ENCODE measurements at regions not wholly inside any gene's neighbourhood (a gene's known extent, or its start where the extent isn't known, plus 50 kb on each side); places are given as distances from the start of the nearest gene placed in this dataset.
"Not testable (repeated sequence)": the region's sequence is repeated elsewhere in the genome, so short reads cannot be mapped to it uniquely, and the experiment has no call there.

DNA sequence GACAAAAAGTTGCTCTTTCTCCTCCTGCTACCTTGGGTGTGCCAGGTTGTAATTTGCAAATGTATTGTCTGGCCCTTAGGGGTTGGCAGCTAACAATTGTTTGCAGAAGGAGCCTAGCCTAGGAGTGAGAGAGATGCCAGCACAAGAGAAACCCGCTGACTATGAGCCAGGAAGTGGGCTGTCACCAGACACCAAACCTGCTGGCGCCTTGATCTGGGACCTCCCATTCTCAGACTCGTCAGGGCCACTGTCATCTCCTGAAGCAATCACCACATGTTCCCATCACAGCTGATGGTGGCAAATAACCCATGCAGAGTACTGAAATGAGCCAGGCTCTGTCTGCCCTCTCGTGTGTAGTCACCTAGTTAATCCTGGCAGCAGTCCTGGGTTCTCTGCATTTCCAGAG is 406.4 kb upstream of the NPAP1 start:
- Histone ChIP-seq H3K36me3 (ENCODE audit: control insufficient read depth in 2 of 2, extremely low read depth in 1 of 2, insufficient read depth in 1 of 2, low read length in 1 of 2) (no peaks in the 10 kb centered on the region), H3K9me3 (no peaks in the 10 kb centered on the region), H3K4me3 (ENCODE audit: control insufficient read depth in 1 of 2, extremely low read depth in 1 of 2, low read length in 1 of 2) (no peak overlapping the region), H3K27ac (ENCODE audit: low read length) (no peak overlapping the region), H3K27me3 (replicated peaks in 1 of 2; ENCODE audit: control insufficient read depth in 2 of 2, extremely low read depth in 1 of 2, insufficient read depth in 2 of 2, low read length in 1 of 2) (no peaks in the 10 kb centered on the region), H3K4me1 (ENCODE audit: control insufficient read depth in 1 of 2, extremely low read depth in 1 of 2, insufficient read depth in 2 of 2, low read length in 2 of 2) (no peaks in the 10 kb centered on the region)
- no peak for ATAC-seq (replicated peaks in 1 of 4)
- Mint-ChIP-seq H3K27me3 (no peaks in the 10 kb centered on the region), H3K4me3 (no peak overlapping the region), H3K36me3 (no peaks in the 10 kb centered on the region), H3K27ac (no peak overlapping the region), H3K9me3 (peaks cover 0 to 11% (median 6%) of the 10 kb centered on the region in 3 donors), H3K4me1 (no peaks in the 10 kb centered on the region)
- ChIA-PET CTCF (no interaction called here), POLR2A (no interaction called here)
- WGBS (ENCODE audit: insufficient coverage): 50% methylated on average over 4 of the region's 4 CpGs
- no peak for DNase-seq

DNA sequence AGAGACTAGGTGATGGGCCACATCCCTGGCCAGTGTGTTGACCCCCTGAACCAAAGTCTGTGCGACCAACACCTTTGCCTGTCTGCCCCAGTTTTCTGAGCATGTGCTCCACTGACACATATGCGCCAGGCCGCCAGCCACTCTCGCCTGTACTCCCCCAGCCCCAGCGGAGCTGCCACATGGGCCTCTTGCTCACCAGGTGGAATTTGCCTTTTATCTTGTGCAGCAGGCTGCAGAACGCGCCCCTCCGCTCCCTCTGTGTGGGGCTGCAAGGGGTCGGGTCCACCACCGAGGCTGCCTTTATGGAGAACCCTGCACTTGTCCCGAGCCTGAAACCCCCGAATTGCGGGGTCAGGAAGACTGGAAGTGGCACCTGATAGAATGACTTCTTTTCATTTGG is 405.7 kb upstream of the NPAP1 start:
- no peaks in the 10 kb centered on the region for H3K4me1 Mint-ChIP-seq
- no peaks in the 10 kb centered on the region for H3K27me3 ChIP-seq (replicated peaks in 1 of 2; ENCODE audit: control insufficient read depth in 2 of 2, extremely low read depth in 1 of 2, insufficient read depth in 2 of 2, low read length in 1 of 2)
- H3K27ac Mint-ChIP-seq: no peak overlapping the region
- no peaks in the 10 kb centered on the region for H3K9me3 ChIP-seq
- ChIA-PET POLR2A (no interaction called here), CTCF (no interaction called here)
- no peak overlapping the region for H3K27ac ChIP-seq (ENCODE audit: low read length)
- ATAC-seq (replicated peaks in 1 of 4) (no peak), DNase-seq (no peak)
- no peaks in the 10 kb centered on the region for H3K27me3 Mint-ChIP-seq
- H3K9me3 Mint-ChIP-seq: peaks cover 0 to 11% (median 6%) of the 10 kb centered on the region in 3 donors
- no peaks in the 10 kb centered on the region for H3K4me1 ChIP-seq (ENCODE audit: control insufficient read depth in 1 of 2, extremely low read depth in 1 of 2, insufficient read depth in 2 of 2, low read length in 2 of 2)
- no peak overlapping the region for H3K4me3 Mint-ChIP-seq
- no peak overlapping the region for H3K4me3 ChIP-seq (ENCODE audit: control insufficient read depth in 1 of 2, extremely low read depth in 1 of 2, low read length in 1 of 2)
- 89% methylated on average over 9 of the region's 13 CpGs for WGBS (ENCODE audit: insufficient coverage)
- H3K36me3 Mint-ChIP-seq: no peaks in the 10 kb centered on the region
- H3K36me3 ChIP-seq (ENCODE audit: control insufficient read depth in 2 of 2, extremely low read depth in 1 of 2, insufficient read depth in 1 of 2, low read length in 1 of 2): no peaks in the 10 kb centered on the region

DNA sequence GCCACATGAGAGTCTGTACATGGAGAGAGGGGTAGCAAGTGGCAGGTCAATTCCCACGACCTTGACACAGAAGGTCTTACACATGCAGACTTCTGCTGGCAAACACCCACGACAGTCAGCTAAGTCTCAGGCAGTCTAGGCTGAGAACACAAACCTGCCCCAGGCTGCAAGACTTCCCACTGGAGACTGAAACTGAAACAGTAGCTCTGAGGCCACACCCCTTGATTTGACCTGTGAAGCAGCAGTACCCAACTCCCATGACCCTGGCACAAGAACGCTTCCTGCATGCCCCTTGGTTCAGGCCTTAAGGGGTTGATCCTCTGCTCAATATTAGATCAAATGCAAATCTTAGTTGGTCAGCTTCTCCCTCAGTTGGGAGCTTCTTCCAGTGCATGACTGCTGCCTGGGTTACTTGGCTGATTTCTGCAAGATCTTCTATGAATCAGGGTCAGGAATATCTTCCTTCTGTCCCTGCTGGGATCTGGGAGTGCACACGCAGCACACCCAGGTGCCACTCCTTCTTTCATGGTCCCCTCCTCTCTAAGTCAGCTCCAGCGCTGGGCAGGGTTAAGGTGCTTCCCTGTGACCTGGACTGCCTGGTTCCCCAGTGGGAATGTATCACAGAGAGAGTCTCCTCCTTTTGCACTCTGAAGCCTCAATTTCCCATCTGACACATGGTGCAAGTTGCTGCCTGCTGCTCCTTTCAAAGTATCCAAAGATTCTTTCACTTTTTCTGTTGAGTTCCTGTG is 403.9 kb upstream of the NPAP1 start:
- H3K9me3 ChIP-seq; H3K4me1 Mint-ChIP-seq; ATAC-seq (replicated peaks in 1 of 4); H3K4me3 Mint-ChIP-seq; H3K27ac Mint-ChIP-seq; H3K27ac ChIP-seq (ENCODE audit: low read length); H3K36me3 ChIP-seq (ENCODE audit: control insufficient read depth in 2 of 2, extremely low read depth in 1 of 2, insufficient read depth in 1 of 2, low read length in 1 of 2); H3K4me1 ChIP-seq (ENCODE audit: control insufficient read depth in 1 of 2, extremely low read depth in 1 of 2, insufficient read depth in 2 of 2, low read length in 2 of 2); H3K27me3 Mint-ChIP-seq; H3K27me3 ChIP-seq (replicated peaks in 1 of 2; ENCODE audit: control insufficient read depth in 2 of 2, extremely low read depth in 1 of 2, insufficient read depth in 2 of 2, low read length in 1 of 2); DNase-seq; POLR2A ChIA-PET; H3K36me3 Mint-ChIP-seq; H3K4me3 ChIP-seq (ENCODE audit: control insufficient read depth in 1 of 2, extremely low read depth in 1 of 2, low read length in 1 of 2); CTCF ChIA-PET: not testable (repeated sequence)
- peaks cover 4 to 15% (median 6%) of the 10 kb centered on the region in 3 donors for H3K9me3 Mint-ChIP-seq
- 92% methylated on average over 2 of the region's 5 CpGs for WGBS (ENCODE audit: insufficient coverage)

DNA sequence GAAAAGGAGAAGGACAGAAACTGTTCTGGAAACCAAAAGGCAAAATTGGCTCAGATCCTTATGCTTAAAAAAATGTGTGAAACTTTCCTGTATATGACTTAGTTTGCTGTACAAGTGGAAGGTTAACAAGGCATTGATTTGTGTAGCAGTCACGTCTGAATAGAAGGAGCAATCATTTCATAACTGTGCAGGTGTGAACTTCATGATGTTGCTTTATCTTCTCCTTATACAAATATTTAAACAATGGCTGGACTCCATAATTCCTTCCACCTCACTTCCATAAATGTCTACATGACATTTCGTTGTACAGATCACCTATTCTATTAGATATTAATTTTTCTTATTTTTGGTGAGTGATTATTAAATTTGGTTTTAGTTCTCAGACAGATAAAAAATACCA is 382.7 kb upstream of the NPAP1 start:
- POLR2A ChIA-PET: no interaction called here
- no peak overlapping the region for H3K4me3 ChIP-seq (ENCODE audit: control insufficient read depth in 1 of 2, extremely low read depth in 1 of 2, low read length in 1 of 2)
- no peak overlapping the region for H3K27ac Mint-ChIP-seq
- no peaks in the 10 kb centered on the region for H3K36me3 ChIP-seq (ENCODE audit: control insufficient read depth in 2 of 2, extremely low read depth in 1 of 2, insufficient read depth in 1 of 2, low read length in 1 of 2)
- H3K4me1 ChIP-seq (ENCODE audit: control insufficient read depth in 1 of 2, extremely low read depth in 1 of 2, insufficient read depth in 2 of 2, low read length in 2 of 2): no peaks in the 10 kb centered on the region
- no peak overlapping the region for H3K27ac ChIP-seq (ENCODE audit: low read length)
- H3K4me1 Mint-ChIP-seq: no peaks in the 10 kb centered on the region
- H3K36me3 Mint-ChIP-seq: no peaks in the 10 kb centered on the region
- CTCF ChIA-PET: no interaction called here
- H3K9me3 Mint-ChIP-seq: peaks cover 0 to 4% (median 0%) of the 10 kb centered on the region in 3 donors
- H3K9me3 ChIP-seq: no peaks in the 10 kb centered on the region
- H3K27me3 ChIP-seq (replicated peaks in 1 of 2; ENCODE audit: control insufficient read depth in 2 of 2, extremely low read depth in 1 of 2, insufficient read depth in 2 of 2, low read length in 1 of 2): no peaks in the 10 kb centered on the region
- WGBS (ENCODE audit: insufficient coverage): no CpG with 5 or more reads among the region's 2 CpGs
- no peak overlapping the region for H3K4me3 Mint-ChIP-seq
- H3K27me3 Mint-ChIP-seq: no peaks in the 10 kb centered on the region
- no peak for DNase-seq
- ATAC-seq (replicated peaks in 1 of 4): no peak

DNA sequence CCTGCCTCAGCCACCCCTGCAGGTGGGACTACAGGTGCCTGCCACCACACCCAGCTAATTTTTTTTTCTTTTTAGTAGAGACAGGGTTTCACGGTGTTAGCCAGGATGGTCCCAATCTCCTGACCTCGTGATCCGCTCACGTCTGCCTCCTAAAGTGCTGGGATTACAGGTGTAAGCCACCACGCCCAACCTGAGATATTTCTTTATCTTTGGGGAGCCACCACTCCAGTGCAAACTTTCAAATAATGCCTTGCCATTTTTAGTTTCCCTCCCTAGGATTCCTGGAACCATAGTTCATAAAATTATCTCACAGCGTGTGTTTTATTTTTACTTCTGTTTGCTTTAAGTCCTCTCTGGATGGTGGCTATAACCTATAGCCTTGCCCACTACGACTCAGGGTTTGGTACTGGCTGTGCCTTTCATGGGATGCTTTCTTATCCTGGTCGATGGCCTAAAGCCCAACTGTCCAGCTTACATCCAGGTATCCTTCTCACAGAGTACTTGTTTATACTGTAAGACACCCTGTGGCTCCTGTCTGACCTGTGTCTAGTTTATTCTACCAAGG is 374.7 kb upstream of the NPAP1 start:
- H3K27ac Mint-ChIP-seq; DNase-seq; ATAC-seq (replicated peaks in 1 of 4); H3K4me3 ChIP-seq (ENCODE audit: control insufficient read depth in 1 of 2, extremely low read depth in 1 of 2, low read length in 1 of 2); H3K4me3 Mint-ChIP-seq; POLR2A ChIA-PET; H3K27ac ChIP-seq (ENCODE audit: low read length); H3K27me3 Mint-ChIP-seq; H3K36me3 ChIP-seq (ENCODE audit: control insufficient read depth in 2 of 2, extremely low read depth in 1 of 2, insufficient read depth in 1 of 2, low read length in 1 of 2); H3K4me1 Mint-ChIP-seq; H3K4me1 ChIP-seq (ENCODE audit: control insufficient read depth in 1 of 2, extremely low read depth in 1 of 2, insufficient read depth in 2 of 2, low read length in 2 of 2); H3K9me3 ChIP-seq; H3K27me3 ChIP-seq (replicated peaks in 1 of 2; ENCODE audit: control insufficient read depth in 2 of 2, extremely low read depth in 1 of 2, insufficient read depth in 2 of 2, low read length in 1 of 2); CTCF ChIA-PET; H3K36me3 Mint-ChIP-seq: not testable (repeated sequence)
- H3K9me3 Mint-ChIP-seq: peaks cover 2 to 18% (median 11%) of the 10 kb centered on the region in 3 donors
- WGBS (ENCODE audit: insufficient coverage): no CpG with 5 or more reads among the region's 8 CpGs

DNA sequence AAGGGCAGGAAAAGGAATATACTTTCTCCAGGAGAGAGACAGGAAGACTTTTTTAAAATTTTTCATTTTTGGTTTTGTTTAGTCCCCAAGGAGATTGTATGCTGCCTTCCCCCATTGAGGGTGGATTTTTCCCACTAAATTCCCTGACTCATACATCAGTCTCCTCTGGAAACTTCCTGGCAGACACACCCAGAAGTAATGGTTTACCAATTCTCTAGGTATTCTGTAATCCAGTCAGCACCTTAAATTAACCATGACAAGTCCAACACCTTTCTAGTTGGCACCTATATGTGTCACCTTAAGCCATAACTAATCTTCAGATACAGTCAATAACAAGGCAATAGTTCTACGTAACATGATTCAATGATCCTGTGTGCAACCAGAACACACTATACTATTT is 373.6 kb upstream of the NPAP1 start:
- H3K4me3 Mint-ChIP-seq; H3K36me3 Mint-ChIP-seq; H3K27ac ChIP-seq (ENCODE audit: low read length); H3K4me1 Mint-ChIP-seq; ATAC-seq (replicated peaks in 1 of 4); H3K4me1 ChIP-seq (ENCODE audit: control insufficient read depth in 1 of 2, extremely low read depth in 1 of 2, insufficient read depth in 2 of 2, low read length in 2 of 2); H3K27me3 ChIP-seq (replicated peaks in 1 of 2; ENCODE audit: control insufficient read depth in 2 of 2, extremely low read depth in 1 of 2, insufficient read depth in 2 of 2, low read length in 1 of 2); H3K4me3 ChIP-seq (ENCODE audit: control insufficient read depth in 1 of 2, extremely low read depth in 1 of 2, low read length in 1 of 2); H3K27me3 Mint-ChIP-seq; POLR2A ChIA-PET; CTCF ChIA-PET; DNase-seq; H3K36me3 ChIP-seq (ENCODE audit: control insufficient read depth in 2 of 2, extremely low read depth in 1 of 2, insufficient read depth in 1 of 2, low read length in 1 of 2); H3K27ac Mint-ChIP-seq; H3K9me3 ChIP-seq: not testable (repeated sequence)
- no CpG with 5 or more reads among the region's 1 CpG for WGBS (ENCODE audit: insufficient coverage)
- peaks cover 2 to 18% (median 11%) of the 10 kb centered on the region in 3 donors for H3K9me3 Mint-ChIP-seq

DNA sequence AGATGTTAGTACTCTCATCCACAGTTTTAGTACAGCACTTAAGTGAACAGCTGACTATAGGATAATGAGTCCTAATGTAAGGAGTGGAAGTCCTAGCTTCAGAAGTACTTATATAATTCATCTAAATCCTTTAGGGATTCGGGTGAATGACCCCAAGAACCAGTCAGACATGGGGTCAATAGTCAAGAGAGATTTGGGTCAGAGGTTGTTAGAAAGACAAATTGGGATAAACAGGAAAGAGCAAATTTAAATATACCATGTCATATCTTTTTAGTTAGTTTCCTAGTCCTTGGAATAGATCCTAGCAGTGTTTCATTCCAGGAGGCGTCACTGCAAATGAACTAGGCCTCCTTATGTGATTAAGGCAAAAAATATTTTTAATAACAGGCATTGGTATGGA is 370.8 kb upstream of the NPAP1 start:
- H3K9me3 ChIP-seq; H3K36me3 ChIP-seq (ENCODE audit: control insufficient read depth in 2 of 2, extremely low read depth in 1 of 2, insufficient read depth in 1 of 2, low read length in 1 of 2); CTCF ChIA-PET; H3K27me3 Mint-ChIP-seq; ATAC-seq (replicated peaks in 1 of 4); H3K27me3 ChIP-seq (replicated peaks in 1 of 2; ENCODE audit: control insufficient read depth in 2 of 2, extremely low read depth in 1 of 2, insufficient read depth in 2 of 2, low read length in 1 of 2); H3K4me3 Mint-ChIP-seq; H3K4me1 Mint-ChIP-seq; DNase-seq; H3K27ac ChIP-seq (ENCODE audit: low read length); H3K27ac Mint-ChIP-seq; H3K36me3 Mint-ChIP-seq; H3K4me3 ChIP-seq (ENCODE audit: control insufficient read depth in 1 of 2, extremely low read depth in 1 of 2, low read length in 1 of 2); POLR2A ChIA-PET; H3K4me1 ChIP-seq (ENCODE audit: control insufficient read depth in 1 of 2, extremely low read depth in 1 of 2, insufficient read depth in 2 of 2, low read length in 2 of 2): not testable (repeated sequence)
- WGBS (ENCODE audit: insufficient coverage): no CpG with 5 or more reads among the region's 2 CpGs
- peaks cover 2 to 18% (median 11%) of the 10 kb centered on the region in 3 donors for H3K9me3 Mint-ChIP-seq

Measured in T-cell (primary cell).